NT2/D1 (cell line): ENCODE measurements at regions not wholly inside any gene's neighbourhood (a gene's known extent, or its start where the extent isn't known, plus 50 kb on each side); places are given as distances from the start of the nearest gene placed in this dataset.

Experiments
- DNase-seq: peaks from one replicate; pipeline ENCODE4 v3.0.0-alpha.2; 2011; ENCODE audit warnings: low read depth, low spot score
- H3K27me3 ChIP-seq: 2 replicates; pipeline ENCODE4 v1.6.0; 2011; ENCODE audit warnings: mild to moderate bottlenecking; ENCODE audit not compliant: insufficient read length, insufficient read depth
- H3K36me3 ChIP-seq: 2 replicates; pipeline ENCODE4 v1.6.1; 2011; ENCODE audit warnings: mild to moderate bottlenecking, low read length, mixed read lengths; ENCODE audit not compliant: insufficient read depth, insufficient read length
- H3K4me1 ChIP-seq: 2 replicates; pipeline ENCODE4 v1.5.1; 2011; ENCODE audit not compliant: insufficient read depth, insufficient read length
- H3K4me3 ChIP-seq: 2 replicates; pipeline ENCODE4 v1.5.1; 2011; ENCODE audit warnings: low read depth; ENCODE audit not compliant: insufficient read length
- H3K9ac ChIP-seq: 2 replicates; pipeline ENCODE4 v1.6.0; 2011; ENCODE audit warnings: low read depth; ENCODE audit not compliant: insufficient read length
- H3K9me3 ChIP-seq: 2 replicates; pipeline ENCODE4 v1.5.1; 2011; ENCODE audit warnings: mild to moderate bottlenecking, low read length; ENCODE audit not compliant: insufficient read depth
- SUZ12 ChIP-seq: IDR thresholded peaks from 2 replicates; pipeline ENCODE4 v1.6.1; 2011; ENCODE audit not compliant: insufficient read length, insufficient read depth; ENCODE audit errors: extremely low read depth
- YY1 ChIP-seq: IDR thresholded peaks from 2 replicates; pipeline ENCODE4 v1.6.1; 2011; ENCODE audit not compliant: insufficient read length, insufficient read depth
- ZNF274 ChIP-seq: IDR thresholded peaks from 2 replicates; pipeline ENCODE4 v1.6.1; 2011; ENCODE audit warnings: mild to moderate bottlenecking, low read depth, low read length

- H3K4me3 ChIP-seq, result no peak overlapping the region
- no peak overlapping the region for H3K9ac ChIP-seq
- TF ChIP-seq ZNF274 (no peak), SUZ12 (no peak), YY1 (no peak)
- DNase-seq, result no peak
- no peaks in the 10 kb centered on the region for H3K36me3 ChIP-seq
- no peaks in the 10 kb centered on the region for H3K9me3 ChIP-seq
- H3K4me1 ChIP-seq, result peaks cover 8% of the 10 kb centered on the region
- H3K27me3 ChIP-seq, result peaks cover 3% of the 10 kb centered on the region
Observed at GRCh38 chr22:27459999-27460398, 341.6 kb downstream of the MN1 start.

- Histone ChIP-seq H3K4me1 (peaks cover 6% of the 10 kb centered on the region), H3K36me3 (no peaks in the 10 kb centered on the region), H3K4me3 (no peak overlapping the region), H3K9ac (no peak overlapping the region), H3K27me3 (peaks cover 3% of the 10 kb centered on the region), H3K9me3 (no peaks in the 10 kb centered on the region)
- TF ChIP-seq YY1 (no peak), SUZ12 (no peak), ZNF274 (no peak)
- no peak for DNase-seq
Observed at GRCh38 chr22:27460591-27461347, 340.8 kb downstream of the MN1 start.

DNA sequence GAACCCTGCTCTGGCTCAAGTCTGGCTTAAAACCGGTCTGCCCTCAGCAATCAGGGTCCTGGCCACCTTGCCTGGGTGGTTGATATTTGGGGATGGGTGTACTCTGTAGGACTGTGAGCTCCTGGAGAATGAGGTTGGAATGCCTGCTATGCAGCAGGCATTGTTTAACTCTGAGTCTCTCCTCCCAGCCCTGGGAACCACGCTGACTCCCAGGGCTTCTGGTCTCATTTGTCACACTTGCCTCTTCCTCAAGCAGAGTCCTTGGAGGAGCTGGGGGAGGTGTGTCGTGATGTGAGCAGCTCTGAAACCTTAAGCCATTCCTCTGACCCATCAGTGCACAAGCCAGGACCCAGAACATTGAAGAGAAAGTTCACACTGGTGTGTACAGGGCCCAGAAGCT, 340.1 kb downstream of the MN1 start:
- Histone ChIP-seq H3K4me3 (no peak overlapping the region), H3K36me3 (no peaks in the 10 kb centered on the region), H3K9me3 (no peaks in the 10 kb centered on the region), H3K4me1 (peaks cover 10% of the 10 kb centered on the region), H3K27me3 (peaks cover 3% of the 10 kb centered on the region), H3K9ac (no peak overlapping the region)
- TF ChIP-seq ZNF274, result no peak
- no peak for TF ChIP-seq YY1
- TF ChIP-seq SUZ12, result no peak
- DNase-seq, result peak; percentile 89

DNA sequence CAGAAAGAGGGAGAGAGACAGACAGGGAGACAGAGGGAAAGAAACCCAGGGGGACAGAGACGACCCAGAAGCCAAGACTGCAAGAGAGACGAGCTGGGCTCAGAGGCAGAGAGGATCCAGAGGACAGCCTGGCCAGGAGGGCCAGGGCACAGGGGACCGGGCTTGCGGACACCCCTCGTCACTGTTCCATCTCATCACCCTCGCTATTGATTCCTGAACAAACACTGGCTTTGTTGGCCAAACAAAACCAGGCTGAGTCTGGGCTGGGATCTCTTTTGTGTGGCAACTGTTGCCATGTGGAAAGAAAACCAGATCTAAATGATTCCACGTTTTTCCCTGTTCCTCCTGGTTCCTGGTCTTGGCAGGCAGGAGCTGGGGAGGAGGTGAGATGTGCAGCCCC, 339.4 kb downstream of the MN1 start:
- H3K27me3 ChIP-seq, result peaks cover 3% of the 10 kb centered on the region
- H3K4me3 ChIP-seq, result no peak overlapping the region
- peaks cover 10% of the 10 kb centered on the region for H3K4me1 ChIP-seq
- DNase-seq, result no peak
- no peaks in the 10 kb centered on the region for H3K36me3 ChIP-seq
- no peaks in the 10 kb centered on the region for H3K9me3 ChIP-seq
- TF ChIP-seq ZNF274, result no peak
- no peak for TF ChIP-seq YY1
- TF ChIP-seq SUZ12, result no peak
- peak overlapping the region; percentile 52 for H3K9ac ChIP-seq

- TF ChIP-seq SUZ12, result no peak
- TF ChIP-seq YY1, result no peak
- TF ChIP-seq ZNF274, result no peak
- H3K4me3 ChIP-seq, result no peak overlapping the region
- H3K4me1 ChIP-seq, result peaks cover 10% of the 10 kb centered on the region
- peaks cover 3% of the 10 kb centered on the region for H3K27me3 ChIP-seq
- no peak overlapping the region for H3K9ac ChIP-seq
- no peaks in the 10 kb centered on the region for H3K36me3 ChIP-seq
- no peak for DNase-seq
- H3K9me3 ChIP-seq, result no peaks in the 10 kb centered on the region
Observed at GRCh38 chr22:27463121-27463660, 338.4 kb downstream of the MN1 start.

GRCh38 chr22:27466229-27466628, 335.3 kb downstream of the MN1 start:
- Histone ChIP-seq H3K4me3 (no peak overlapping the region), H3K36me3 (no peaks in the 10 kb centered on the region), H3K9ac (no peak overlapping the region), H3K9me3 (no peaks in the 10 kb centered on the region), H3K27me3 (peaks cover 3% of the 10 kb centered on the region), H3K4me1 (peaks cover 10% of the 10 kb centered on the region)
- TF ChIP-seq YY1 (no peak), SUZ12 (no peak), ZNF274 (no peak)
- no peak for DNase-seq

DNA sequence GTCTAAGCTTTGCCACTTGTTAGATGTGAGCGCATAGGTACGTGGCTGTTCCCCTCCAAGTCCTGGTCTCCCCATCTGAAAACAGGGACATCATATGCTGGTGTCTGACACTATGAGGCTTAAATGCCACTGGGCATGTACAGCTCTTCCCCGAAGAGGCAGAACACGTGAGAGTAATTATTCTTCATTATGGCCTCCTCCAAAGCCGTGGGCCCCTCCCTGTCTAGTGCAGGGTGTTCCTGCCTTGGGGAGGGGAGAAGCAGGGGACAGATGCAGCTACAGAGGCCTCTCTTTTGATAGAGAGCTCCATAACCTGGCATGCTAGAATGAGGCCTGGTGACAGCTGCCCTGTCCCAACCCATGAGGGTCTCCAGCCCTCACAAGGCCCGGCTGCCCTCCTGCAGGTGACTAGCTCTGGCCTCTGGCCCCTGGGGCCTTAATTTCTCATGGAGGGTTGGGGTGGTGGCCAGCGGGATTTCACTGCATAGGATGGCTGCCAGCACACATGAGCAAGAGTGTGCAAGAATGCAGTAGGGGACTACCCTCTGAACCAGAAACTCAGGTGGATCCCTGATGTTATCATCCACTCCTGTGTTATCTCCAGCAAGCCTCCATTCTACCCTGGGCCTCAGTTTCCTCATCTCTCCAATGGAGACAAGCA, 334.6 kb downstream of the MN1 start:
- H3K9ac ChIP-seq, result no peak overlapping the region
- no peaks in the 10 kb centered on the region for H3K9me3 ChIP-seq
- H3K4me3 ChIP-seq, result no peak overlapping the region
- H3K36me3 ChIP-seq, result no peaks in the 10 kb centered on the region
- DNase-seq, result no peak
- peaks cover 10% of the 10 kb centered on the region for H3K4me1 ChIP-seq
- TF ChIP-seq SUZ12 (no peak), YY1 (no peak), ZNF274 (no peak)
- H3K27me3 ChIP-seq, result peaks cover 3% of the 10 kb centered on the region
